ENCODE measurements at regions not wholly inside any gene's neighbourhood (a gene's known extent, or its start where the extent isn't known, plus 50 kb on each side); places are given as distances from the start of the nearest gene placed in this dataset.

GRCh38 chr3:35946854-35947515 lies 307.7 kb downstream of the ARPP21 start:
- DNase-seq (ENCODE audit: low spot score): no peak

GRCh38 chr3:35950021-35950420 lies 310.7 kb downstream of the ARPP21 start:
- DNase-seq (ENCODE audit: low spot score): no peak

- no peak for DNase-seq (ENCODE audit: low spot score)
These were observed 315.1 kb downstream of the ARPP21 start for GRCh38 chr3:35954413-35954812.

- no peak for DNase-seq (ENCODE audit: low spot score)
These were observed 326.6 kb downstream of the ARPP21 start for GRCh38 chr3:35965908-35966307.

- DNase-seq (ENCODE audit: low spot score): no peak
These were observed 327.5 kb downstream of the ARPP21 start for GRCh38 chr3:35966629-35967464.

- DNase-seq (ENCODE audit: low spot score): no peak
These were observed 328.8 kb downstream of the ARPP21 start for GRCh38 chr3:35968043-35968622.

- no peak for DNase-seq (ENCODE audit: low spot score)
These were observed 330.1 kb downstream of the ARPP21 start for GRCh38 chr3:35969406-35969805.

- DNase-seq (ENCODE audit: low spot score): no peak
These were observed 331.5 kb downstream of the ARPP21 start for GRCh38 chr3:35970793-35971192.

- no peak for DNase-seq (ENCODE audit: low spot score)
These were observed 332.4 kb downstream of the ARPP21 start for GRCh38 chr3:35971686-35972085.

GRCh38 chr3:35974872-35975271 lies 335.5 kb downstream of the ARPP21 start:
- no peak for DNase-seq (ENCODE audit: low spot score)

GRCh38 chr3:35986161-35986560 lies 346.8 kb downstream of the ARPP21 start:
- DNase-seq (ENCODE audit: low spot score): no peak

GRCh38 chr3:35987386-35987785 lies 348.1 kb downstream of the ARPP21 start:
- no peak for DNase-seq (ENCODE audit: low spot score)

- DNase-seq (ENCODE audit: low spot score): no peak
These were observed 352.7 kb downstream of the ARPP21 start for GRCh38 chr3:35992041-35992440.

GRCh38 chr3:36011791-36012190 lies 368.5 kb upstream of the STAC start:
- no peak for DNase-seq (ENCODE audit: low spot score)

- DNase-seq (ENCODE audit: low spot score): no peak
These were observed 366.9 kb upstream of the STAC start for GRCh38 chr3:36013425-36013824.

GRCh38 chr3:36025232-36025631 lies 355.1 kb upstream of the STAC start:
- DNase-seq (ENCODE audit: low spot score): no peak

GRCh38 chr3:36032180-36033047 lies 347.9 kb upstream of the STAC start:
- DNase-seq (ENCODE audit: low spot score): no peak

- no peak for DNase-seq (ENCODE audit: low spot score)
These were observed 321.8 kb upstream of the STAC start for GRCh38 chr3:36058404-36059030.

- no peak for DNase-seq (ENCODE audit: low spot score)
These were observed 319.4 kb upstream of the STAC start for GRCh38 chr3:36060950-36061349.

- DNase-seq (ENCODE audit: low spot score): no peak
These were observed 316.3 kb upstream of the STAC start for GRCh38 chr3:36063992-36064391.

GRCh38 chr3:36065321-36065720 lies 315.0 kb upstream of the STAC start:
- DNase-seq (ENCODE audit: low spot score): no peak

GRCh38 chr3:36075491-36075890 lies 304.8 kb upstream of the STAC start:
- no peak for DNase-seq (ENCODE audit: low spot score)

Data from ecto neural progenitor cell (in vitro differentiated cells).